ENCODE measurements at regions not wholly inside any gene's neighbourhood (a gene's known extent, or its start where the extent isn't known, plus 50 kb on each side); places are given as distances from the start of the nearest gene placed in this dataset.

DNA sequence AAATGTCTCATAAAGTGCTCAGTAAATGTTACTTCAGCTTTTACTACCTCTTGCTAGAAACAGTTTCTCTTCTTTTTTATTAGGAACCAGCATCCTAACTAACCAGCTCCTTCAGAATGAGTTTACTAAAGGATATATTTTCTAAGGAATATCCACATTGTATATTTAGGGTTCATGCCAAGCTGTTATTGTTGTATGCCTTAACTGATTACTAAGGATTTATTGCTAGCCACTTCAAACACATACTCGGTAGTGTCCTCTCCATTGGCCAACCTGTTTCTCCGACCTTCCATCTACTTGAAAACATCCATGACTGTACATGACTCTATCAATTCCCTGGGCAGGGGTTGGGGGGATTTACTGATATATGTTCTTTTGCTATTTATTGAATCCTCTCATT is 906.3 kb upstream of the SORCS1 start:
- TF ChIP-seq POLR2AphosphoS5 (IDR thresholded peaks at IDR 0.05; ENCODE audit: borderline replicate concordance, low read depth, low read length) (no peak), EZH2 (IDR thresholded peaks at IDR 0.05) (no peak), FOXP2 (optimal IDR thresholded peaks at IDR 0.05; ENCODE audit: control extremely low read depth, extremely low read length, insufficient read depth) (no peak)

All from SK-N-MC (cell line).